HepG2 (cell line): ENCODE measurements at regions not wholly inside any gene's neighbourhood (a gene's known extent, or its start where the extent isn't known, plus 50 kb on each side); places are given as distances from the start of the nearest gene placed in this dataset.

ENCODE experiments used
- ATAC-seq: fragments of 200-7000 bp; cut with Tn5 transposase; 3 replicates; pipeline ENCODE4 v1.9.1; 2020; ENCODE audit warnings: mild to moderate bottlenecking, moderate library complexity
- BruUV-seq: library from RNA; stranded (reverse); fragments of 400-500 nt; replicated peaks from 2 replicates; lab custom pipeline; 2021; lab: Mats Ljungman, UMichigan
- CTCF ChIA-PET: fragments of 300-600 bp; formaldehyde crosslinking; extraction: SDS; loops from one replicate; lab custom pipeline; 2021; ENCODE audit warnings: low total read pairs, inconsistent platforms, low intra/inter-chr PET ratio; lab: Yijun Ruan, JAX
- POLR2A ChIA-PET: fragments of 350-600 bp; sonication (Branson Sonifier 250); formaldehyde crosslinking; loops from one replicate; lab custom pipeline; 2020; ENCODE audit warnings: antibody characterized with exemption, inconsistent platforms; lab: Yijun Ruan, JAX
- DNase-seq: peaks from one replicate; pipeline ENCODE4 v3.0.0-alpha.2; 2015; ENCODE audit warnings: low spot score
- FAIRE-seq: peaks from 3 replicates; lab custom pipeline; 2011; peaks lifted over from hg19 to GRCh38; lab: Jason Lieb, UNC
- H2AFZ ChIP-seq: one replicate; pipeline ENCODE4 v1.6.1; 2011; ENCODE audit warnings: low read length, inconsistent platforms
- H3K27ac ChIP-seq: fragments of 300-600 bp; 3 replicates; pipeline ENCODE4 v1.8.0; 2011; ENCODE audit warnings: mixed run types, mild to moderate bottlenecking, mixed read lengths, low read length, inconsistent platforms; ENCODE audit not compliant: insufficient read depth; ENCODE audit errors: extremely low read length
- H3K27me3 ChIP-seq, 2 experiments: fragments of 200-600 bp in 1 of 2; 2 replicates in 1 of 2; 3 replicates in 1 of 2; pipeline versions ENCODE4 v1.6.0 to v1.8.0; 2011; ENCODE audit warnings: low read length in 2 of 2, mild to moderate bottlenecking in 2 of 2, moderate library complexity in 2 of 2, inconsistent platforms in 1 of 2; ENCODE audit not compliant: insufficient read depth in 2 of 2, control insufficient read depth in 1 of 2
- H3K36me3 ChIP-seq, 2 experiments: fragments of 200-600 bp in 1 of 2; replicated peaks in 1 of 2; 2 replicates in 1 of 2; 3 replicates in 1 of 2; pipeline versions ENCODE4 v1.5.1 to v1.8.0; 2011; ENCODE audit warnings: low read length in 2 of 2, inconsistent platforms in 1 of 2; ENCODE audit not compliant: insufficient read depth in 2 of 2, control insufficient read depth in 1 of 2
- H3K4me1 ChIP-seq: 2 replicates; pipeline ENCODE4 v1.5.1; 2012; ENCODE audit warnings: low read length, inconsistent platforms; ENCODE audit not compliant: insufficient read depth
- H3K4me2 ChIP-seq: 2 replicates; pipeline ENCODE4 v1.6.0; 2011; ENCODE audit warnings: low read depth, low read length, inconsistent platforms
- H3K4me3 ChIP-seq, 3 experiments: fragments of 200-600 bp in 1 of 3; sonication (generic), shearing (Covaris generic) in 1 of 3; replicated peaks in 1 of 3; 2 replicates each; pipeline ENCODE4 v1.5.1; 2011 to 2016; ENCODE audit warnings: low read length in 3 of 3, inconsistent platforms in 2 of 3, low read depth in 2 of 3, mild to moderate bottlenecking in 2 of 3, control low read depth in 1 of 3, mixed read lengths in 1 of 3; ENCODE audit not compliant: insufficient read depth in 1 of 3
- H3K79me2 ChIP-seq: one replicate; pipeline ENCODE4 v1.6.1; 2011; ENCODE audit warnings: low read length, inconsistent platforms; ENCODE audit not compliant: insufficient read depth
- H3K9ac ChIP-seq: 2 replicates; pipeline ENCODE4 v1.6.0; 2011; ENCODE audit warnings: mild to moderate bottlenecking, low read depth, low read length, inconsistent platforms; ENCODE audit not compliant: insufficient read depth
- H3K9me3 ChIP-seq: 2 replicates; pipeline ENCODE4 v1.5.1; 2012; ENCODE audit warnings: mild to moderate bottlenecking, low read length
- H4K20me1 ChIP-seq: 2 replicates; pipeline ENCODE4 v1.6.0; 2011; ENCODE audit warnings: inconsistent platforms, mild to moderate bottlenecking, low read length, moderate library complexity; ENCODE audit not compliant: insufficient read depth
- EZH2 ChIP-seq: conservative IDR thresholded peaks from 2 replicates; pipeline ENCODE4 v1.6.1; 2012; ENCODE audit warnings: mild to moderate bottlenecking, low read depth, low read length, moderate library complexity
- MAF1 ChIP-seq: sonication (generic); formaldehyde crosslinking; IDR thresholded peaks from 2 replicates; pipeline ENCODE4 v1.5.0; 2020; ENCODE audit warnings: missing genetic modification reagents, borderline replicate concordance
- ZNF205 ChIP-seq: IDR thresholded peaks from 2 replicates; pipeline ENCODE4 v1.6.1; 2018; ENCODE audit warnings: missing biosample characterization, missing genetic modification reagents
- ZNF567 ChIP-seq: sonication (generic); formaldehyde crosslinking; IDR thresholded peaks from 2 replicates; pipeline ENCODE4 v1.8.1; 2023; ENCODE audit warnings: mild to moderate bottlenecking, missing genetic modification reagents, borderline replicate concordance
- WGBS: methylation state at CpG from one replicate; pipeline ENCODE4 v1.1.6; 2017; ENCODE audit warnings: low lambda C conversion rate; 5-methylcytosine and 5-hydroxymethylcytosine counted together
- in situ Hi-C: cut with HindIII; loops from 2 replicates; pipeline ENCODE4 v1.10.0; 2017; ENCODE audit warnings: low pct_unique_long_range_greater_than_20kb; ENCODE audit not compliant: extremely low pct_ligation_motif_present
- intact Hi-C: fragments of 100-400 bp; cut with micrococcal nuclease; formaldehyde crosslinking; loops from one replicate; pipeline ENCODE4 v1.10.0; 2022; ENCODE audit not compliant: unreplicated experiment
- TF ChIP-seq, protein P1 (sequence below): sonication (generic); formaldehyde crosslinking; IDR thresholded peaks from 2 replicates; pipeline ENCODE4 v1.8.1; 2023; ENCODE audit warnings: mild to moderate bottlenecking, missing genetic modification reagents

GRCh38 chr3:69547461-69547880 is 161.6 kb upstream of the FRMD4B start:
- ATAC-seq = no peak
- intact Hi-C loops (no loop called here), in situ Hi-C loops (no loop called here)
- no peak overlapping the region for H3K9ac ChIP-seq
- no peaks in the 10 kb centered on the region for H3K9me3 ChIP-seq
- no peak overlapping the region for H2AFZ ChIP-seq
- no peaks in the 10 kb centered on the region for H3K4me1 ChIP-seq
- POLR2A ChIA-PET = no interaction called here
- H4K20me1 ChIP-seq = no peaks in the 10 kb centered on the region
- FAIRE-seq = no peak
- no peaks in the 10 kb centered on the region for H3K79me2 ChIP-seq
- TF ChIP-seq EZH2 (no peak), ZNF205 (no peak), MAF1 (CRISPR knock-in tag) (no peak)
- TF ChIP-seq, protein P1, sequence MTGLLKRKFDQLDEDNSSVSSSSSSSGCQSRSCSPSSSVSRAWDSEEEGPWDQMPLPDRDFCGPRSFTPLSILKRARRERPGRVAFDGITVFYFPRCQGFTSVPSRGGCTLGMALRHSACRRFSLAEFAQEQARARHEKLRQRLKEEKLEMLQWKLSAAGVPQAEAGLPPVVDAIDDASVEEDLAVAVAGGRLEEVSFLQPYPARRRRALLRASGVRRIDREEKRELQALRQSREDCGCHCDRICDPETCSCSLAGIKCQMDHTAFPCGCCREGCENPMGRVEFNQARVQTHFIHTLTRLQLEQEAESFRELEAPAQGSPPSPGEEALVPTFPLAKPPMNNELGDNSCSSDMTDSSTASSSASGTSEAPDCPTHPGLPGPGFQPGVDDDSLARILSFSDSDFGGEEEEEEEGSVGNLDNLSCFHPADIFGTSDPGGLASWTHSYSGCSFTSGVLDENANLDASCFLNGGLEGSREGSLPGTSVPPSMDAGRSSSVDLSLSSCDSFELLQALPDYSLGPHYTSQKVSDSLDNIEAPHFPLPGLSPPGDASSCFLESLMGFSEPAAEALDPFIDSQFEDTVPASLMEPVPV (CRISPR knock-in tag) = no peak
- H3K36me3 ChIP-seq = no peaks in the 10 kb centered on the region
- no peak overlapping the region for H3K4me2 ChIP-seq
- H3K4me3 ChIP-seq = no peak overlapping the region
- no peak for DNase-seq
- WGBS = 7% methylated on average over 6 of the region's 6 CpGs
- peaks cover 0 to 9% of the 10 kb centered on the region in 2 experiments; a peak in 2 of 5 replicates for H3K27me3 ChIP-seq
- BruUV-seq = no TSS peak
- CTCF ChIA-PET = no interaction called here
- no peak overlapping the region for H3K27ac ChIP-seq

GRCh38 chr3:69542805-69543429 is 157.0 kb upstream of the FRMD4B start:
- H3K9me3 ChIP-seq = no peaks in the 10 kb centered on the region
- DNase-seq (no peak), ATAC-seq (no peak), FAIRE-seq (no peak)
- H3K4me2 ChIP-seq = no peak overlapping the region
- no peaks in the 10 kb centered on the region for H3K79me2 ChIP-seq
- no peaks in the 10 kb centered on the region for H3K36me3 ChIP-seq
- ChIA-PET POLR2A (no interaction called here), CTCF (no interaction called here)
- no peak overlapping the region for H3K27ac ChIP-seq
- H3K4me1 ChIP-seq = no peaks in the 10 kb centered on the region
- intact Hi-C loops = no loop called here
- 20% methylated on average over 17 of the region's 19 CpGs for WGBS
- no TSS peak for BruUV-seq
- no peak overlapping the region for H3K9ac ChIP-seq
- in situ Hi-C loops = no loop called here
- H3K4me3 ChIP-seq = no peak overlapping the region
- TF ChIP-seq ZNF567 (CRISPR knock-in tag) = no peak
- peaks cover 0 to 31% of the 10 kb centered on the region in 2 experiments; a peak in 2 of 5 replicates for H3K27me3 ChIP-seq
- no peak overlapping the region for H2AFZ ChIP-seq
- H4K20me1 ChIP-seq = no peaks in the 10 kb centered on the region
